Sigmoid colon (tissue), 4 donors: ENCODE measurements at regions not wholly inside any gene's neighbourhood (a gene's known extent, or its start where the extent isn't known, plus 50 kb on each side); places are given as distances from the start of the nearest gene placed in this dataset.

Experiments used
- CTCF ChIP-seq, 4 experiments: fragments of 450-650 bp in 3 of 4; fragments of 200-600 bp in 1 of 4; IDR thresholded peaks; one replicate each; pipeline ENCODE4 v1.5.1; 2016 to 2019; ENCODE audit warnings: antibody characterized with exemption in 4 of 4, mild to moderate bottlenecking in 3 of 4, moderate library complexity in 2 of 4
- EP300 ChIP-seq, 4 donors: sonication (generic); formaldehyde crosslinking; IDR thresholded peaks; one replicate each; pipeline ENCODE4 v1.6.1; 2017; ENCODE audit warnings: antibody characterized with exemption in 4 of 4
- POLR2A ChIP-seq, 2 donors: fragments of 450-650 bp; IDR thresholded peaks; one replicate each; pipeline ENCODE4 v1.6.1; 2016; ENCODE audit warnings: antibody characterized with exemption in 2 of 2, mild to moderate bottlenecking in 2 of 2, moderate library complexity in 2 of 2
- POLR2AphosphoS5 ChIP-seq, 4 donors: sonication (generic); formaldehyde crosslinking; IDR thresholded peaks; one replicate each; pipeline ENCODE4 v1.6.1; 2017; ENCODE audit warnings: antibody characterized with exemption in 4 of 4

- no peak for TF ChIP-seq POLR2A (IDR thresholded peaks at IDR 0.05)
- no peak for TF ChIP-seq CTCF (IDR thresholded peaks at IDR 0.05)
- no peak for TF ChIP-seq POLR2AphosphoS5 (IDR thresholded peaks at IDR 0.05)
- TF ChIP-seq EP300 (IDR thresholded peaks at IDR 0.05) = no peak
Observed at GRCh38 chr10:81093056-81093455, 555.4 kb downstream of the SH2D4B start.
